GM12874 (cell line): ENCODE measurements at regions not wholly inside any gene's neighbourhood (a gene's known extent, or its start where the extent isn't known, plus 50 kb on each side); places are given as distances from the start of the nearest gene placed in this dataset.

ENCODE experiments used
- CTCF ChIP-seq: IDR thresholded peaks from 2 replicates; pipeline ENCODE4 v1.5.1; 2011; ENCODE audit warnings: low read depth, mild to moderate bottlenecking, control low read depth, low read length, moderate library complexity; ENCODE audit not compliant: insufficient read depth

GRCh38 chr1:90393025-90393424, 324.1 kb downstream of the BARHL2 start:
- TF ChIP-seq CTCF, result no peak

- TF ChIP-seq CTCF, result no peak
Measured at GRCh38 chr1:90391126-90391525, 326.0 kb downstream of the BARHL2 start.

GRCh38 chr1:90387805-90388204, 329.3 kb downstream of the BARHL2 start:
- TF ChIP-seq CTCF, result no peak

GRCh38 chr1:90386899-90387720, 330.0 kb downstream of the BARHL2 start:
- no peak for TF ChIP-seq CTCF

- no peak for TF ChIP-seq CTCF
Measured at GRCh38 chr1:90384193-90384592, 332.9 kb downstream of the BARHL2 start.

- no peak for TF ChIP-seq CTCF
Measured at GRCh38 chr1:90382161-90382560, 334.9 kb downstream of the BARHL2 start.

- TF ChIP-seq CTCF, result no peak
Measured at GRCh38 chr1:90381598-90381997, 335.5 kb downstream of the BARHL2 start.
